ENCODE measurements at regions not wholly inside any gene's neighbourhood (a gene's known extent, or its start where the extent isn't known, plus 50 kb on each side); places are given as distances from the start of the nearest gene placed in this dataset.

GRCh38 chr5:156103155-156103885 is 223.6 kb upstream of the SGCD start:
- Mint-ChIP-seq H3K36me3 (no peaks in the 10 kb centered on the region), H3K4me1 (peaks cover 11% of the 10 kb centered on the region), H3K27ac (no peak overlapping the region), H3K27me3 (ENCODE audit: low read depth) (no peaks in the 10 kb centered on the region), H3K4me3 (no peak overlapping the region), H3K9me3 (no peaks in the 10 kb centered on the region)
- DNase-seq (ENCODE audit: low spot score) (no peak), ATAC-seq (no peak)
- CTCF ChIA-PET = no interaction called here
- no peak for TF ChIP-seq MYBL2 (CRISPR knock-in tag; IDR thresholded peaks at IDR 0.05)
- no peak for TF ChIP-seq ZNF671 (CRISPR knock-in tag; IDR thresholded peaks at IDR 0.05)
- TF ChIP-seq ZMAT4 (CRISPR knock-in tag; IDR thresholded peaks at IDR 0.05) = no peak
- no peak for TF ChIP-seq CREM (CRISPR knock-in tag; IDR thresholded peaks at IDR 0.05)
- TF ChIP-seq CDX4 (CRISPR knock-in tag; IDR thresholded peaks at IDR 0.05; ENCODE audit: borderline replicate concordance) = no peak
- no peak for TF ChIP-seq PRRX2 (CRISPR knock-in tag; IDR thresholded peaks at IDR 0.05)
- no peak for TF ChIP-seq GRHL2 (CRISPR knock-in tag; IDR thresholded peaks at IDR 0.05; ENCODE audit: insufficient replicate concordance, severe bottlenecking)
- TF ChIP-seq MXD4 (CRISPR knock-in tag; IDR thresholded peaks at IDR 0.05; ENCODE audit: borderline replicate concordance) = no peak
- POLR2A ChIA-PET = no interaction called here

GRCh38 chr5:156109317-156110023 is 217.5 kb upstream of the SGCD start:
- Mint-ChIP-seq H3K27ac (no peak overlapping the region), H3K9me3 (no peaks in the 10 kb centered on the region), H3K27me3 (ENCODE audit: low read depth) (no peaks in the 10 kb centered on the region), H3K36me3 (no peaks in the 10 kb centered on the region), H3K4me1 (peaks cover 7% of the 10 kb centered on the region), H3K4me3 (no peak overlapping the region)
- no peak for ATAC-seq
- no peak for DNase-seq (ENCODE audit: low spot score)
- POLR2A ChIA-PET = no interaction called here
- CTCF ChIA-PET = no interaction called here
- TF ChIP-seq ELF4 (CRISPR knock-in tag; IDR thresholded peaks at IDR 0.05; ENCODE audit: low read depth) (no peak), ZMAT4 (CRISPR knock-in tag; IDR thresholded peaks at IDR 0.05) (no peak), JUN (CRISPR knock-in tag; IDR thresholded peaks at IDR 0.05) (no peak), TEAD1 (CRISPR knock-in tag; IDR thresholded peaks at IDR 0.05) (no peak), ZNF671 (CRISPR knock-in tag; IDR thresholded peaks at IDR 0.05) (no peak), CREM (CRISPR knock-in tag; IDR thresholded peaks at IDR 0.05) (no peak), CTCF (IDR thresholded peaks at IDR 0.05) (no peak), MAX (CRISPR knock-in tag; IDR thresholded peaks at IDR 0.05) (no peak), SMAD4 (CRISPR knock-in tag; IDR thresholded peaks at IDR 0.05) (no peak), ZNF138 (CRISPR knock-in tag; conservative IDR thresholded peaks at IDR 0.05) (no peak), STAT6 (CRISPR knock-in tag; conservative IDR thresholded peaks at IDR 0.05; ENCODE audit: low read depth) (no peak), PREB (CRISPR knock-in tag; IDR thresholded peaks at IDR 0.05; ENCODE audit: borderline replicate concordance) (no peak), ZNF232 (CRISPR knock-in tag; IDR thresholded peaks at IDR 0.05) (no peak), PRDM15 (CRISPR knock-in tag; IDR thresholded peaks at IDR 0.05) (no peak)
